ENCODE measurements at regions not wholly inside any gene's neighbourhood (a gene's known extent, or its start where the extent isn't known, plus 50 kb on each side); places are given as distances from the start of the nearest gene placed in this dataset.

DNA sequence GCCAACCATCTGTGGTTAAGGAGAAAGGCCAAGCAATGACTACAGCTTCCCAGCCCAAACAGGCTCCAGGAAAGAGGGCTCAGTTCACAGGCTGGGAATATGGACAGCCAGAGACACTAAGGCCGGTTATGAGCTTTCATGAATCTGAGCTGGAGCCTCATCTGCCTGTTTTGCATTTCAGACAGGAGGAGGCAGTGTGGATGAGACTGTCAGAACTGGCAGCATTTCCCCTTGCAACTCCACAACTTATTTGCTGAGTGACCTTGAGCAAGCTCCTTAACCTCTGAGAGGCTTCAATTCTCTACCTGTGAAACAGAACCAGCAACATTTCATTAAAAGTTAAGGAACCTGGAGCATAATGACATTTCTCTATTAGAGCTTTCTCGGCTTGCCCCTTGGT is 264.0 kb downstream of the ETS1 start:
- peak; percentile 43 for DNase-seq (ENCODE audit: low read depth)
- TF ChIP-seq CTCF (conservative IDR thresholded peaks at IDR 0.05; ENCODE audit: low read length): peak; percentile 59
- no peak overlapping the region for H3K4me3 ChIP-seq (ENCODE audit: low read length)

DNA sequence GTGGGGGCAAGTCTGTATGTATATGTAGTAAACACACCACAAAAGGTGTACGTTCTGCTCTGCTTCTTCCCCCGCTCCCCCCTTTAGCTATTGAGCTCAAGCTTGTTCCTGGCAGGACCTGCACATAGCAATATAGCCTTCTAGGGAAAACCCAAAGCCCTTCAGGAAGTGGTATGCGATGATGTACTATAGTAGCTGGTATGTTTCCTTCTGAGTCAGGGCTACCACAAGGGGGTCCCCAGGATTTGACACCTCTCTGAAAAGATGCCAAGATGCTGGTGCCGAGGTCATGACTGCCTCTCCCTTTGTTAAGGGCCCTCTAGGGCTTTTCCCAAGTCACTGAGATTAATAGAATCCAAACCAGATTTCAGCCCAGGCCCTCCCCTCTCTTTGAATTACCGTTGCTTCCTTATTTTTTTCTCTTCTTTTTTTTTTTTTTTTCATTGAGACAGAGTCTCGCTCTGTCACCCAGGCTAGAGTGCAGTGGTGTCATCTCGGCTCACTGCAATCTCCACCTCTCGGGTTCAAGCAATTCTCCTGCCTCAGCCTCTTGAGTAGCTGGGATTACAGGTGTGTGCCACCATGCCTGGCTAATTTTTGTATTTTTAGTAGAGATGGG is 268.4 kb downstream of the ETS1 start:
- no peak for DNase-seq (ENCODE audit: low read depth)
- no peak overlapping the region for H3K4me3 ChIP-seq (ENCODE audit: low read length)
- no peak for TF ChIP-seq CTCF (conservative IDR thresholded peaks at IDR 0.05; ENCODE audit: low read length)

GRCh38 chr11:128316541-128317227 is 270.7 kb downstream of the ETS1 start:
- no peak for DNase-seq (ENCODE audit: low read depth)
- no peak for TF ChIP-seq CTCF (conservative IDR thresholded peaks at IDR 0.05; ENCODE audit: low read length)
- no peak overlapping the region for H3K4me3 ChIP-seq (ENCODE audit: low read length)

DNA sequence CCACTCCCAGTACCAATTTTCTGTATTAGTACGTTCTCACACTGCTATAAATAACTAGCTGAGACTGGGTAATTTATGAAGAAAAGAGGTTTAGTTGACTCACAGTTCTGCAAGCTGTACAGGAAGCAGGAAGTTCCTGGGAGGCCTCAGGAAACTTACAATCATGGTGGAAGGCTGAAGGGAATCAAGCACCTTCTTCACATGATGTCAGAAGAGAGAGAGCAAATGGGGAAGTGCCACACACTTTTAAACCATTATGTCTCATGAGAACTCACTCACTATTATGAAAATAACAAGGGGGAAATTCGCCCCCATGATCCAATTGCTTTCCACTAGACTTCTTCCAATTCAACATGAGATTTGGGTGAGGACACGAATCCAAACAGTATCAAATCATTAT is 271.4 kb downstream of the ETS1 start:
- no peak for TF ChIP-seq CTCF (conservative IDR thresholded peaks at IDR 0.05; ENCODE audit: low read length)
- DNase-seq (ENCODE audit: low read depth): no peak
- no peak overlapping the region for H3K4me3 ChIP-seq (ENCODE audit: low read length)

DNA sequence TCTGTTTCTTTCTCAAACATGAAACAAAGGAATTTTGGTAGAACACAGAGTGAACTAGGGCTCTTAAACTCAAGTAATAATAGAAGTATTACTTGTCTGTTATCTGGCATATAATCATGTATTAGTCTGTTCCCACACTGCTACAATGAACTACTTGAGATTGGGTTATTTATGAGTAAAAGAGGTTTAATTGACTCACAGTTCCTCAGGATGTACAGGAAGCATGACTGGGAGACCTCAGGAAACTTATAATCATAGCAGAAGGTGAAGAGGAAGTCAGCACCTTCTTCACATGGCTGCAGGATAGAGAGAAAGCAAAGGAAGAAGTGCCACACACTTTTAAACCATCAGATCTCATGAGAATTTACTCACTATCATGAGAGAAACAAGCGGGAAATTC is 273.4 kb downstream of the ETS1 start:
- H3K4me3 ChIP-seq (ENCODE audit: low read length): no peak overlapping the region
- TF ChIP-seq CTCF (conservative IDR thresholded peaks at IDR 0.05; ENCODE audit: low read length): no peak
- DNase-seq (ENCODE audit: low read depth): no peak

DNA sequence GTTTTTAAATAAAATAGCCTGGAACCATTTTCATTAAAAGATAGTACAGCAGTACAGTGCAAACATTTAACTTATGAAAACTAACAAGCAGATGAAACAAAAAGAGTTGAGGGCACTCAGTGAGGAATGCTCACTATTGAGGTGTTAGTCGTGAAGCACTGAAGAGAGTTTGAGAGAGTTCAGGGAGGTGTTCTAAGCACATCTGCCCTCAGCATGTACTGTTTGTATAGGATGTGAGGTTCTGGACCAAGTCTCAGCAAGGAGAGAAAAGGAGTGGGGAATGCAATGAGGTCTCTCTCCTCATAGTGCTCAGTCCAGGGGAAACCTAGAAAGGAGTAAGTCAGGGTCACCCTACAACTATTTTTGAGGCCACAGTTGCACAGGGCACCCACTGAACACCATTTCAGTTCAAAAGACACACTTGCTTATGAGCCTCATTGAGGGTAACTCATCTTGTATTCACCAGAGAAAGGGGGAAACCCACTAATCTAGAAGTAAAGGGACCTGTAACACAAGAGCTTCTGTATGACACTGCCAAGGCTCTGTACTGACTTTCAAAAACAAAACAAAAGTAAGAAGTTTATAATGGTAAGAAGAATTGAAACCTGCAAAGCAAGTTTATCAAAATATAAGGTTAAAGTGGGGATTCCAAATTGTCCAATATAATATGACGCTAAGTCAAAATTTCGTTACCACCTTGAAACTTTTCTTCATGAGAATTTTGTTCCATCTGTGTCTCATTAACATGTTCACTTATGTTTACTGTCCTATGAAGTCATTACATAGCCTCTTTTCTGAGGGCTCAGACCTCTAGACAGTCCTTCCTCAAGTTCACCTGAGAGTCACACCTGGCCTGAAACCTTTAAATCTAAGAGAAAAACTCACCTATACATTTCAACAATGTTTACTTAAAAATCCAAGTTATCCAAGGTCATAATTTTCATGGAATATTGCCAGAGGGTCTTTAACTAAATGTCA is 275.3 kb downstream of the ETS1 start:
- no peak for DNase-seq (ENCODE audit: low read depth)
- H3K4me3 ChIP-seq (ENCODE audit: low read length): no peak overlapping the region
- no peak for TF ChIP-seq CTCF (conservative IDR thresholded peaks at IDR 0.05; ENCODE audit: low read length)
